Effector memory CD4-positive, alpha-beta T cell (primary cell): ENCODE measurements at regions not wholly inside any gene's neighbourhood (a gene's known extent, or its start where the extent isn't known, plus 50 kb on each side); places are given as distances from the start of the nearest gene placed in this dataset.

ENCODE experiments used
- DNase-seq, 3 donors: peaks; one replicate each; pipeline ENCODE4 v3.0.0-alpha.2; 2020
- H3K27ac ChIP-seq: 2 replicates; pipeline ENCODE4 v1.7.0; 2013; ENCODE audit warnings: mild to moderate bottlenecking, low read length, moderate library complexity; ENCODE audit not compliant: insufficient read depth, poor library complexity, severe bottlenecking
- H3K27me3 ChIP-seq: replicated peaks from 2 replicates; pipeline ENCODE4 v1.7.0; 2013; ENCODE audit warnings: mild to moderate bottlenecking, low read length; ENCODE audit not compliant: insufficient read depth, control insufficient read depth, poor library complexity, severe bottlenecking
- H3K36me3 ChIP-seq: 2 replicates; pipeline ENCODE4 v1.7.0; 2013; ENCODE audit warnings: mild to moderate bottlenecking, low read length, moderate library complexity; ENCODE audit not compliant: control insufficient read depth, insufficient read depth
- H3K4me1 ChIP-seq: 2 replicates; pipeline ENCODE4 v1.7.0; 2013; ENCODE audit warnings: low read length, mild to moderate bottlenecking; ENCODE audit not compliant: control insufficient read depth, insufficient read depth, poor library complexity, severe bottlenecking
- H3K4me3 ChIP-seq: 2 replicates; pipeline ENCODE4 v1.7.0; 2013; ENCODE audit warnings: low read length, low read depth, mild to moderate bottlenecking; ENCODE audit not compliant: insufficient read depth, poor library complexity, severe bottlenecking
- H3K9me3 ChIP-seq: 2 replicates; pipeline ENCODE4 v1.7.0; 2013; ENCODE audit warnings: mild to moderate bottlenecking, low read length, moderate library complexity; ENCODE audit not compliant: control insufficient read depth

DNA sequence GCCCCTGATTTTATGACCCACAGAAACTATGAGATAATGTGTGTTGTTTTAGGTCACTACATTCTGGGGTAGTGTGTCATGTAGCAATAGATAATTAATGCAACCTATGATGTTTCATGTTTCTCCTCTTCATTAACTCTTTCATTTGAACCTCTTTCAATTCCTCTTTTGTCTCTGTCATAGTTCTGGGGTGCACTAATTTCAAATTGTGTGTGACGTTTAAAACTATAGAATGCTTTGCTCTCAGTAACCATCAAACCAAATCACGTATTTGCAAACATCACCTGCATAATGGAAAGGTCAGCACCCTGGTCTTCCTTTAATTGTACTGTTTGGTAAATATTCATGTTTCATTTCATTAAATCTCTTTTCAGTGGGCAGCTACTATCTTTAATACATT is 621.6 kb downstream of the TLR4 start:
- H3K36me3 ChIP-seq, result no peaks in the 10 kb centered on the region
- no peaks in the 10 kb centered on the region for H3K4me1 ChIP-seq
- no peaks in the 10 kb centered on the region for H3K27me3 ChIP-seq
- no peaks in the 10 kb centered on the region for H3K9me3 ChIP-seq
- H3K27ac ChIP-seq, result no peak overlapping the region
- no peak for DNase-seq
- H3K4me3 ChIP-seq, result no peak overlapping the region

DNA sequence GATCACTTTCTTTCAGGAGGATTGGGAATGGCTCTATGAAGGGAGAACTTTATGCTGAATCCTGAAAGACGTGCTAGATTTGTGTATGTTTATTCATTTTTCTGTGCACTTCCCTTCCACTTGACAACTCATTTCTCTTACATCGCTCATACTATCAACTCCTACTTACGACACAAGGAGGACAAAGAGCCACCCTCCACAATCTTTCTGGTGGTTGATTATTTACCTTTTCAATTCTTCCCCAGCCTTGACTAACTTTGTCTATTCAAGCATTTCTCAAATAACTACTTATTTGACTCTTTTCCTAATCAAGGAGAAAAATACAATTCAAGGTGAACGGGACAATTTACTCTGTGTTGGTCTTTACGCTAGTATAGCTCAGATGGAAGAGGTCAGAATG is 622.1 kb downstream of the TLR4 start:
- H3K36me3 ChIP-seq, result no peaks in the 10 kb centered on the region
- no peak overlapping the region for H3K4me3 ChIP-seq
- H3K9me3 ChIP-seq, result no peaks in the 10 kb centered on the region
- H3K27ac ChIP-seq, result no peak overlapping the region
- no peak for DNase-seq
- H3K27me3 ChIP-seq, result no peaks in the 10 kb centered on the region
- H3K4me1 ChIP-seq, result no peaks in the 10 kb centered on the region

DNA sequence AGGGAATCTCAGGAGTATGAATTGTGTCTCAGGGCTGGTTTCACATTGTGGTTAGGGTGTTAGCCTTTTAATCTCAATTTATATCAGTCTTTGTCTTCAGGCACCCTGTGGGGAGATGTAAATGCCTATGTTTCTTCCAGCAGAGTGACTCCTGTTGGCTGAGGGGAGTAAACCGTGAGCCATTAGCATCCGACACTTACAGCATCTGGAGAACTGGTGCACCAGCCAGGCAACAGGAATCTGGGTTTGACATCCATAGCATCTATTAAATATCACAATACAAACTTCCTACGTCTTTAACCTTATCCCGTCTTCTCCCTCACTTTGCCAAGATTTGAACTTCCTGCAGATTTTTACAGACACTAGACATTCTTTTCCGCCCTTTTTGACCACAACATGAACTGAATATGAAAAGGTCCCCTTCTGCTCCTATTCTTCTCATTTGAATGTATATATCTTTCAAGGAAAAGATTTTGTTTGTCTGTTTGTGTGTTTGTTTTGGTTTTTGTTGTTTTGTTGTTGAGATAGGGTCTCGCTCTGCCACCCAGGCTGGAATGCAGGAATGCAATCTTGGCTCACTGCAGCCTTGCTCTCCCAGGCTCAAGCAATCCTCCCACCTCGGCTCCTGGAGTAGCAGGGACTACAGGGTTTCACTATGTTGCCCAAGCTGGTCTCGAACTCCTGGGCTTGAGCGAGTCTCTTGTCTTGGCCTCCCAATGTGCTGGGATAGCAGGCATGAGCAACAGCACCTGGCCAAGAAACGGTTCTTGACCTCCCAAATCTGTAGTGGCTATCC is 626.2 kb downstream of the TLR4 start:
- no peaks in the 10 kb centered on the region for H3K4me1 ChIP-seq
- no peaks in the 10 kb centered on the region for H3K27me3 ChIP-seq
- H3K4me3 ChIP-seq, result no peak overlapping the region
- H3K27ac ChIP-seq, result no peak overlapping the region
- H3K9me3 ChIP-seq, result no peaks in the 10 kb centered on the region
- no peaks in the 10 kb centered on the region for H3K36me3 ChIP-seq
- no peak for DNase-seq

DNA sequence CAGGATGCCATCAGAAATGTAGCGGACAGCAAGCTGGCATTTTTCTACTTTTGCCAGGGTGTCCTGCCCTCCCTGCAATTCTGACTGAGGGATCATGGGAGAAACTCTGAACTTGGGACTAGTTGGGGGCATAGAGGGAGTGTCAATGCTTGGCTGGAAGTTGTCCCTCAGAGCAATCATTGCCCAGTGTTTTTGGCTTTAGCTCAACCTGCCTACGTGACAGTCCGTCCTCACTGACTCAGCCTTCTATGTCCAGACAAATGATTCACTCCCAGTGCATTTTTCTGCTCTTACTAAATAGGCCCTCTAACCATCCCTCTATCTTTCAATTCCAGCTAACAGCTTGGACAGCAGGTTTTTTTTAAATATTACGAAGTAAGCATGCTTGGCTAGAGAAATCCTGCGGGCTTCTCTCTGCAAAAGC is 627.4 kb downstream of the TLR4 start:
- Histone ChIP-seq H3K27me3 (no peaks in the 10 kb centered on the region), H3K4me1 (no peaks in the 10 kb centered on the region), H3K27ac (no peak overlapping the region), H3K36me3 (no peaks in the 10 kb centered on the region), H3K9me3 (no peaks in the 10 kb centered on the region), H3K4me3 (no peak overlapping the region)
- DNase-seq, result no peak

DNA sequence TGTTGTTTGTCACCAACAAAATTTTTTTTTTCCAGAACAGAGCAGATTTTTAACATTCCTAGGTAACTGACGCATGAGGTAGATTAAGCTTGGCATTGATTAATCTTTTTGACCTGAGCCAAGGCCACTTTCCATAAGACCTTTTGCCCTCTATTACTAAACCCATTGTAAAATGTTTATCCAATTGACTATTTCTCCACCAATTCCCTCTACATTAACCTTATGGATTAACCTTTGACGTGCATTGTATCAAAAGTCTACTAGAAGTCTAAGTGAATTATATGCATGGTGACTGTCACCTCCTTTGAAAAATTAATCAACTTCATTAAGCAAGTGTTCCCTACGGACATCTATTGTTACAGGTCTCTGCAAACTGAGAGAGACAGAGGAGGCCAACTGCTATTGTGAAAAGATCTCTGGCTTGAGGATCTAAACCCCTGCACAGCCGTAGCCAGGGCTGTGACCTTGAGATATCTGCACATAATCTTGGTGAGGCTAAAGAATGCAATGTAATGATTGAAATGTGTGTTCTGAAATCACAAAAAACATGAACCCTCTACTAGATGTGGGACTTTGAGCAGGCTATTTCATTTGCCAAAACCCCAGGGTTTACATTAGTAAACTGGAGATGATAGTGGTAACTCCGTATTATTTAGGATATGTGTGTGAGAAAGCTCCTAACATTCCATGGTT is 632.2 kb downstream of the TLR4 start:
- Histone ChIP-seq H3K27me3 (no peaks in the 10 kb centered on the region), H3K9me3 (no peaks in the 10 kb centered on the region), H3K4me1 (no peaks in the 10 kb centered on the region), H3K4me3 (no peak overlapping the region), H3K36me3 (no peaks in the 10 kb centered on the region), H3K27ac (no peak overlapping the region)
- no peak for DNase-seq

DNA sequence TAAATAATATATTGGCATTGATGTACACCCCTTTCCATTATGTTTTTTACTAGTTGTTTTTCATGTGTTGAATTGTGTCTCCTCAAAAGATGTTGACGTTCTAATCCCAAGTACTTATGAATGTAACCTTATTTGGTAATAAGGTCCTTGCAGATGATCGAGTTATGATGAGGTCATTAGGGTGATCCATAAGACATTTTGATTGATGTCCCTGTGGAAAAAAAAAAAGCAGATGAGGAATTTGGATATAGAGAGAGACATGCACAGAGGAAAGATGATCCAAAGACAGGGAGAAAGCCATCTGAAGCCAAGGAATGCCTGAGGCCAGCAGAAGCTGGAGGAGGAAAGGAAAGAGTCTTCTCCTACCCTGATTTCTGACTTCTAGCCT is 632.7 kb downstream of the TLR4 start:
- no peak overlapping the region for H3K4me3 ChIP-seq
- H3K36me3 ChIP-seq, result no peaks in the 10 kb centered on the region
- no peaks in the 10 kb centered on the region for H3K27me3 ChIP-seq
- H3K27ac ChIP-seq, result no peak overlapping the region
- no peaks in the 10 kb centered on the region for H3K9me3 ChIP-seq
- no peak for DNase-seq
- no peaks in the 10 kb centered on the region for H3K4me1 ChIP-seq

DNA sequence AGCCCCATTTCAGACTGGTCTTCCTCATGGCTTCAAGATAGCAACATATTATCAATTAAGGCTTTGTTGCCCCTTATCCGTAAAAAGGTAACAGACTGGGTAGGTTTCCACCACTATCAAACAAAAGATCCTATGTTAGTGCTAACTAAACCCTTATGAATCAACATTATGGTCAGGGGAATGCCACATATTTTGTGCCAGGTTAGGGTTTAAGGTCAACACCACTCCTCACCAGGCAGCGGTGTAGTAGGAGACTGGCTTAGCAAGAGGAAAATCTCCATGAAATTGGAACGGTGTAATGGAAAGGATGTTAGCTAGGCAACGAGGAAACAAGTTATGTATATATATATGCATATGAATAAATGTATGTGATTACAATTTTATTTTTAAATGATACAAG is 655.8 kb downstream of the TLR4 start:
- DNase-seq, result no peak
- no peaks in the 10 kb centered on the region for H3K4me1 ChIP-seq
- no peak overlapping the region for H3K4me3 ChIP-seq
- no peak overlapping the region for H3K27ac ChIP-seq
- H3K27me3 ChIP-seq, result no peaks in the 10 kb centered on the region
- H3K9me3 ChIP-seq, result no peaks in the 10 kb centered on the region
- H3K36me3 ChIP-seq, result no peaks in the 10 kb centered on the region

DNA sequence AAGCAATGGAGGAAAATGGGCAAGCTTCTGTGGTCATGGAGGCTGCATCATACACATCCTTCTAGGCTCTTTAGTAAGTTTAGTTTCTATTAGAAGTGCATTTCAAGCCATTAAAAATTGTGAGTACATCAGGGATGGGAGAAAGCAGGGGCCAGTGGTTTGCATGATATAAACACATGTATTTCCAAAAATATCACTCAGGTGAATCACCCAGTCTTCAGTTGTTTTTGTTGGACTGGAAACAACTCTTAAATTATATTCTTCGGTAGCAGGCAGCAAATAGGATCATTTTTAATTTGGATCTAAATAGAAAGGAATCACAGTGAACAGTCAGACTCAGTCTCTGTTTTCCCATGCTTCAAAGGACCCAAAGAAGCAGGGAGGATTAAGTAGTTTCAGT is 657.9 kb downstream of the TLR4 start:
- no peak overlapping the region for H3K4me3 ChIP-seq
- H3K36me3 ChIP-seq, result no peaks in the 10 kb centered on the region
- no peak for DNase-seq
- H3K27me3 ChIP-seq, result no peaks in the 10 kb centered on the region
- no peaks in the 10 kb centered on the region for H3K4me1 ChIP-seq
- H3K9me3 ChIP-seq, result no peaks in the 10 kb centered on the region
- H3K27ac ChIP-seq, result no peak overlapping the region

DNA sequence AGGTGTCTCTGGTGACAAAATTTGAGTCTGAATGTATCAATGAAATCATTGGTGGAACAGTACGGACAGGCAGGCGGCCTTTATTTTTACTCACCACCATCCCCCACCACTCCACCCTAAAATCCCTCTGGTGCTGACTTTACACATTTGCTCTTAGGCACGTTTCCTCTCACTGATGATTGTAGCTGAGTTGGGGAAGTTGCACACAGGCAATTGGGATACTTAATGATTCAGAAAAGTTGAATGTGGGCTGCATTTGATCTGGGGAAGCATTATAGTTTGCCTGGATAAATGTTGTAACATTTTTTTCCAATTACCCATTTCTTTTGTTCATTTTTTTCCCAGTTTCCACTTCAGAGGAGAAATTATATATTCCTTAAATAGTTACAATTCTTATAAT is 658.4 kb downstream of the TLR4 start:
- no peak overlapping the region for H3K4me3 ChIP-seq
- no peaks in the 10 kb centered on the region for H3K9me3 ChIP-seq
- no peaks in the 10 kb centered on the region for H3K4me1 ChIP-seq
- no peaks in the 10 kb centered on the region for H3K27me3 ChIP-seq
- DNase-seq, result no peak
- no peak overlapping the region for H3K27ac ChIP-seq
- no peaks in the 10 kb centered on the region for H3K36me3 ChIP-seq

DNA sequence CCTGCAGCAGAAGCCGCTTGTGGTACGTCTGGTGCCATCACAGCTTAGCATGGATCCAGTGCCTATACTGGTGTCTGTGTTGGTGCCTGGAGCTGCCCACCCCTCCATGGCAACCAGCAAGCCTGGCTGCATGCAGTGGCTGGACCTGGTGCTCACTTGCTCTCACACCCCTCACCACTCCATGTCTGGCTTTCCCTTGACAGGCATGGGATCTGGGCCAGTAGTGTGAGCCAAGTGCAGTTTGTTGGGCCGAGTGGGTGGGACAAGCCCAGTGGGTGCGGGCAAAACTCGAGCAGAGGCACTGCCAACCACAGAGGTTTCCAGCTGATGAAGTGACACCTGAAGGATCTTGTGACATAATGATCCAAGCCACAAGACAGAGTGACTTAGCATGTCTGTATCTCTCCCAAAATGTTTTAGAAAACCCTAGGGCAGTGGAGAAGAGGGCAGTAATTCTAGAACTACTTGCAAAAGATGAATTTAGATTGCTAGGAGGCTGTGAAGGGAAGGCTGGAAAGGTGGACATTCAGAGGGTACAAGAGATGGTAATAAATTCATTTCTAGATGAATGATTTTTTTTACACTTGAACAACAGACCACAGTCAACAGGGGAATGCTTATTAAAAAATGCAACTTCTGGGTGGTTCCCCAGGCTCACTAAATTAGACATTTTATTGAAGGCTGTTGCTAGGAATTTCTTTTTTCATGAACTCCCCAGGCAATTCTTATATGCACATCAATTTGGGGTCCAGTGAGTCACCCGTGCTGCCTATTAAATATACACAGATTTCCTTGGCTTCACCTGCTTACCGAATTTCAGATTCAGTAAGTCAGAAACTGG is 660.3 kb downstream of the TLR4 start:
- no peaks in the 10 kb centered on the region for H3K27me3 ChIP-seq
- no peak overlapping the region for H3K27ac ChIP-seq
- H3K4me3 ChIP-seq, result no peak overlapping the region
- no peak for DNase-seq
- no peaks in the 10 kb centered on the region for H3K9me3 ChIP-seq
- H3K36me3 ChIP-seq, result no peaks in the 10 kb centered on the region
- no peaks in the 10 kb centered on the region for H3K4me1 ChIP-seq
